HG02642 (cell line): ENCODE measurements at regions not wholly inside any gene's neighbourhood (a gene's known extent, or its start where the extent isn't known, plus 50 kb on each side); places are given as distances from the start of the nearest gene placed in this dataset.

Experiments used
- ATAC-seq: cut with Tn5 transposase; IDR thresholded peaks from one replicate; pipeline ENCODE4 v1.9.1; 2021; ENCODE audit warnings: mild to moderate bottlenecking; ENCODE audit not compliant: unreplicated experiment, poor library complexity

GRCh38 chr12:90290980-90291975, 582.6 kb upstream of the ATP2B1 start:
- no peak for ATAC-seq

- ATAC-seq = no peak
Measured at GRCh38 chr12:90287585-90287984, 578.9 kb upstream of the ATP2B1 start.

- ATAC-seq = no peak
Measured at GRCh38 chr12:90281154-90281868, 572.7 kb upstream of the ATP2B1 start.

- peak; percentile 78 for ATAC-seq
Measured at GRCh38 chr12:90280564-90281058, 572.0 kb upstream of the ATP2B1 start.

- ATAC-seq = no peak
Measured at GRCh38 chr12:90280033-90280432, 571.4 kb upstream of the ATP2B1 start.

- no peak for ATAC-seq
Measured at GRCh38 chr12:90275088-90275487, 566.5 kb upstream of the ATP2B1 start.

GRCh38 chr12:90274407-90274806, 565.8 kb upstream of the ATP2B1 start:
- ATAC-seq = no peak

- ATAC-seq = no peak
Measured at GRCh38 chr12:90268574-90268973, 559.9 kb upstream of the ATP2B1 start.

- no peak for ATAC-seq
Measured at GRCh38 chr12:90262251-90262650, 553.6 kb upstream of the ATP2B1 start.

GRCh38 chr12:90261283-90261682, 552.6 kb upstream of the ATP2B1 start:
- ATAC-seq = no peak

- no peak for ATAC-seq
Measured at GRCh38 chr12:90260136-90260535, 551.5 kb upstream of the ATP2B1 start.

GRCh38 chr12:90257927-90258624, 549.4 kb upstream of the ATP2B1 start:
- ATAC-seq = no peak

- no peak for ATAC-seq
Measured at GRCh38 chr12:90254796-90255195, 546.2 kb upstream of the ATP2B1 start.

- ATAC-seq = peak; percentile 100
Measured at GRCh38 chr12:90253674-90254181, 545.1 kb upstream of the ATP2B1 start.

- ATAC-seq = no peak
Measured at GRCh38 chr12:90253136-90253535, 544.5 kb upstream of the ATP2B1 start.

GRCh38 chr12:90250766-90251165, 542.1 kb upstream of the ATP2B1 start:
- ATAC-seq = no peak

GRCh38 chr12:90250042-90250441, 541.4 kb upstream of the ATP2B1 start:
- no peak for ATAC-seq

- no peak for ATAC-seq
Measured at GRCh38 chr12:90246688-90247087, 538.0 kb upstream of the ATP2B1 start.

GRCh38 chr12:90245391-90245790, 536.8 kb upstream of the ATP2B1 start:
- ATAC-seq = no peak

- ATAC-seq = no peak
Measured at GRCh38 chr12:90244232-90244631, 535.6 kb upstream of the ATP2B1 start.
